ENCODE measurements at regions not wholly inside any gene's neighbourhood (a gene's known extent, or its start where the extent isn't known, plus 50 kb on each side); places are given as distances from the start of the nearest gene placed in this dataset.

GRCh38 chr5:110094109-110094508 is 404.4 kb downstream of the MAN2A1 start:
- intact Hi-C loops (cut with micrococcal nuclease): no loop called here

More at GRCh38 chr5:110094109-110094508, 404.4 kb downstream of the MAN2A1 start:
- no peak overlapping the region for H3K4me3 ChIP-seq (ENCODE audit: insufficient read depth, low read depth, low read length)
- no peaks in the 10 kb centered on the region for H3K79me1 ChIP-seq (ENCODE audit: low read depth in 1 of 2, low read length in 2 of 2)
- H2AFZ ChIP-seq (replicated peaks; ENCODE audit: low read length, poor library complexity): no peak overlapping the region
- H3K9me3 ChIP-seq (ENCODE audit: control insufficient read depth, insufficient read depth, low read length): no peaks in the 10 kb centered on the region
- H3K56ac ChIP-seq (ENCODE audit: extremely low read depth, insufficient read depth, low read length): no peak overlapping the region
- H2BK20ac ChIP-seq (ENCODE audit: low read depth, low read length): no peak overlapping the region
- no TSS peak for BruUV-seq (replicated peaks)
- H2AK9ac ChIP-seq (replicated peaks; ENCODE audit: low read depth, low read length, poor library complexity): no peak overlapping the region
- no peaks in the 10 kb centered on the region for H3K27me3 ChIP-seq (ENCODE audit: control insufficient read depth, insufficient read depth, low read length)
- no peak overlapping the region for H3K27ac ChIP-seq (ENCODE audit: insufficient read depth, low read length)
- in situ Hi-C loops (cut with MboI; ENCODE audit: low sequenced_read_pairs): no loop called here
- dilution Hi-C loops (cut with HindIII; ENCODE audit: low sequenced_read_pairs, unreplicated experiment): no loop called here
- no peak overlapping the region for H3K4ac ChIP-seq (ENCODE audit: low read depth, low read length)
- WGBS, 2 experiments (ENCODE audit: extremely low coverage in 2 of 2, insufficient read length in 1 of 2): no CpG with 5 or more reads among the region's 2 CpGs
- POLR2A ChIA-PET (ENCODE audit: unreplicated experiment): no interaction called here
- no peak overlapping the region for H4K91ac ChIP-seq (ENCODE audit: insufficient read depth, low read depth, low read length)
- H2AK5ac ChIP-seq (ENCODE audit: low read depth, low read length): no peak overlapping the region
- H4K20me1 ChIP-seq (ENCODE audit: insufficient read depth, low read length): no peaks in the 10 kb centered on the region
- H2BK15ac ChIP-seq (ENCODE audit: low read depth, low read length): no peak overlapping the region
- TF ChIP-seq NFE2L2 (IDR thresholded peaks at IDR 0.05; ENCODE audit: low read depth, low read length): no peak
- no peak for TF ChIP-seq USF2 (IDR thresholded peaks at IDR 0.05; ENCODE audit: low read depth, low read length)
- TF ChIP-seq CEBPB (IDR thresholded peaks at IDR 0.05; ENCODE audit: low read depth, low read length): no peak
- no peak for TF ChIP-seq CHD1 (IDR thresholded peaks at IDR 0.05; ENCODE audit: low read depth, low read length)
- no peak for TF ChIP-seq POLR2A (IDR thresholded peaks at IDR 0.05; ENCODE audit: low read depth, low read length)
- TF ChIP-seq RAD21 (IDR thresholded peaks at IDR 0.05; ENCODE audit: low read length): no peak
- H3K36me3 ChIP-seq (ENCODE audit: control insufficient read depth, insufficient read depth, low read length): no peaks in the 10 kb centered on the region
- no peak overlapping the region for H3K14ac ChIP-seq (replicated peaks; ENCODE audit: low read depth, low read length)
- H3K9me1 ChIP-seq (ENCODE audit: insufficient read depth, low read length): no peaks in the 10 kb centered on the region
- H4K5ac ChIP-seq (ENCODE audit: low read depth, low read length): no peak overlapping the region
- DNase-seq (no peak), ATAC-seq (ENCODE audit: low read depth) (no peak)
- no peak overlapping the region for H3K4me2 ChIP-seq (ENCODE audit: low read depth, low read length)
- CTCF ChIA-PET: no interaction called here
- H3K9ac ChIP-seq (ENCODE audit: low read depth, low read length): no peak overlapping the region
- H4K8ac ChIP-seq (ENCODE audit: low read depth in 2 of 2, low read length in 2 of 2): no peak overlapping the region
- H3K18ac ChIP-seq (ENCODE audit: low read depth, low read length): no peak overlapping the region
- no peak overlapping the region for H3K23ac ChIP-seq (ENCODE audit: low read depth, low read length)
- no peak overlapping the region for H2BK120ac ChIP-seq (ENCODE audit: low read depth, low read length)
- no peaks in the 10 kb centered on the region for H3K4me1 ChIP-seq (ENCODE audit: control insufficient read depth, insufficient read depth, low read length)
- no peak overlapping the region for H2BK5ac ChIP-seq (ENCODE audit: low read depth, low read length, poor library complexity, severe bottlenecking)

Measured in IMR-90 (cell line).